H9 (cell line): ENCODE measurements at regions not wholly inside any gene's neighbourhood (a gene's known extent, or its start where the extent isn't known, plus 50 kb on each side); places are given as distances from the start of the nearest gene placed in this dataset.

ENCODE experiments used
- DNase-seq: peaks from one replicate; pipeline ENCODE4 v3.0.0-alpha.2; 2017
- H2AFZ ChIP-seq: one replicate; pipeline ENCODE4 v1.6.1; 2013; ENCODE audit warnings: mild to moderate bottlenecking, low read length, control low read depth, moderate library complexity
- H2AK5ac ChIP-seq: 2 replicates; pipeline ENCODE4 v1.6.1; 2013; ENCODE audit warnings: low read length, control low read depth, mixed read lengths; ENCODE audit not compliant: insufficient read length
- H2BK120ac ChIP-seq: one replicate; pipeline ENCODE4 v1.6.1; 2013; ENCODE audit warnings: low read depth, mild to moderate bottlenecking, low read length, control low read depth, inconsistent platforms; ENCODE audit not compliant: poor library complexity, severe bottlenecking
- H2BK12ac ChIP-seq: 2 replicates; pipeline ENCODE4 v1.6.1; 2013; ENCODE audit warnings: low read length, control low read depth, mixed read lengths, low read depth; ENCODE audit not compliant: insufficient read length
- H2BK15ac ChIP-seq: 2 replicates; pipeline ENCODE4 v1.6.1; 2013; ENCODE audit warnings: low read depth, low read length, control low read depth
- H2BK20ac ChIP-seq: one replicate; pipeline ENCODE4 v1.6.1; 2013; ENCODE audit warnings: low read depth, mild to moderate bottlenecking, low read length, control low read depth, inconsistent platforms; ENCODE audit not compliant: poor library complexity, severe bottlenecking
- H2BK5ac ChIP-seq: 2 replicates; pipeline ENCODE4 v1.6.1; 2013; ENCODE audit warnings: low read length, control low read depth, mixed read lengths; ENCODE audit not compliant: insufficient read length
- H3K14ac ChIP-seq: 2 replicates; pipeline ENCODE4 v1.6.1; 2013; ENCODE audit warnings: low read length, control low read depth; ENCODE audit not compliant: insufficient read depth
- H3K18ac ChIP-seq: 2 replicates; pipeline ENCODE4 v1.6.1; 2013; ENCODE audit warnings: low read depth, mild to moderate bottlenecking, mixed read lengths, low read length, control low read depth; ENCODE audit not compliant: insufficient read length
- H3K23ac ChIP-seq: 2 replicates; pipeline ENCODE4 v1.6.1; 2013; ENCODE audit warnings: low read length, control low read depth, mixed read lengths, low read depth; ENCODE audit not compliant: insufficient read length
- H3K23me2 ChIP-seq: 2 replicates; pipeline ENCODE4 v1.6.1; 2013; ENCODE audit warnings: low read depth, mild to moderate bottlenecking, mixed read lengths, low read length, control low read depth; ENCODE audit not compliant: insufficient read length, poor library complexity, severe bottlenecking
- H3K27ac ChIP-seq: 2 replicates; pipeline ENCODE4 v1.5.1; 2013; ENCODE audit warnings: low read length, control low read depth, mixed read lengths, low read depth; ENCODE audit not compliant: insufficient read length
- H3K27me3 ChIP-seq: 2 replicates; pipeline ENCODE4 v1.6.1; 2013; ENCODE audit warnings: low read length, control low read depth, inconsistent platforms; ENCODE audit not compliant: insufficient read depth
- H3K4ac ChIP-seq: 2 replicates; pipeline ENCODE4 v1.6.1; 2013; ENCODE audit warnings: low read depth, mild to moderate bottlenecking, control low read depth, inconsistent platforms, low read length, moderate library complexity
- H3K4me1 ChIP-seq: 2 replicates; pipeline ENCODE4 v1.6.1; 2013; ENCODE audit warnings: low read length, control low read depth, inconsistent platforms; ENCODE audit not compliant: insufficient read depth
- H3K4me2 ChIP-seq: 2 replicates; pipeline ENCODE4 v1.6.1; 2013; ENCODE audit warnings: low read length, control low read depth, mixed read lengths; ENCODE audit not compliant: insufficient read length, insufficient read depth
- H3K56ac ChIP-seq: 2 replicates; pipeline ENCODE4 v1.6.1; 2013; ENCODE audit warnings: low read depth, mild to moderate bottlenecking, mixed read lengths, low read length, control low read depth; ENCODE audit not compliant: insufficient read length
- H3K79me1 ChIP-seq: 2 replicates; pipeline ENCODE4 v1.6.1; 2013; ENCODE audit warnings: low read depth, mild to moderate bottlenecking, moderate library complexity, low read length, control low read depth, inconsistent platforms; ENCODE audit not compliant: insufficient read depth, poor library complexity, severe bottlenecking
- H3K79me2 ChIP-seq: 2 replicates; pipeline ENCODE4 v1.6.1; 2013; ENCODE audit warnings: low read length, control low read depth, inconsistent platforms; ENCODE audit not compliant: insufficient read depth
- H3K9ac ChIP-seq: 2 replicates; pipeline ENCODE4 v1.6.1; 2013; ENCODE audit warnings: low read length, control low read depth, mixed read lengths; ENCODE audit not compliant: insufficient read length; ENCODE audit errors: extremely low read depth
- H3K9me3 ChIP-seq: one replicate; pipeline ENCODE4 v1.6.1; 2013; ENCODE audit warnings: low read depth, low read length, inconsistent platforms; ENCODE audit not compliant: control insufficient read depth
- H3T11ph ChIP-seq: one replicate; pipeline ENCODE4 v1.6.1; 2013; ENCODE audit warnings: mild to moderate bottlenecking, low read length, control low read depth, inconsistent platforms
- H4K20me1 ChIP-seq: one replicate; pipeline ENCODE4 v1.6.1; 2013; ENCODE audit not compliant: control insufficient read depth, insufficient read length, insufficient read depth
- H4K5ac ChIP-seq: 2 replicates; pipeline ENCODE4 v1.6.1; 2013; ENCODE audit warnings: low read depth, mild to moderate bottlenecking, mixed read lengths, low read length, control low read depth; ENCODE audit not compliant: insufficient read length
- H4K8ac ChIP-seq: replicated peaks from 2 replicates; pipeline ENCODE4 v1.6.1; 2013; ENCODE audit warnings: low read length, control low read depth, mixed read lengths, low read depth; ENCODE audit not compliant: insufficient read length
- H4K91ac ChIP-seq: 2 replicates; pipeline ENCODE4 v1.6.1; 2013; ENCODE audit warnings: low read depth, mild to moderate bottlenecking, moderate library complexity, mixed read lengths, low read length, control low read depth; ENCODE audit not compliant: insufficient read length
- H3K27ac Mint-ChIP-seq, 3 experiments: 2 replicates in 2 of 3; 3 replicates in 1 of 3; pipeline ENCODE4 v1.8.0; 2020 to 2021; ENCODE audit warnings: mixed read lengths in 3 of 3, mild to moderate bottlenecking in 1 of 3, moderate library complexity in 1 of 3
- H3K27me3 Mint-ChIP-seq: 2 replicates; pipeline ENCODE4 v1.8.0; 2021; ENCODE audit warnings: low read depth, mild to moderate bottlenecking, moderate library complexity, mixed read lengths
- H3K36me3 Mint-ChIP-seq, 3 experiments: 2 replicates in 2 of 3; 3 replicates in 1 of 3; pipeline ENCODE4 v1.8.0; 2020 to 2021; ENCODE audit warnings: low read depth in 3 of 3, mixed read lengths in 3 of 3; ENCODE audit not compliant: insufficient read depth in 1 of 3
- H3K4me1 Mint-ChIP-seq, 2 experiments: 2 replicates each; pipeline ENCODE4 v1.8.0; 2020; ENCODE audit warnings: mixed read lengths in 2 of 2
- H3K4me3 Mint-ChIP-seq, 2 experiments: 2 replicates in 1 of 2; 3 replicates in 1 of 2; pipeline ENCODE4 v1.8.0; 2020 to 2021; ENCODE audit warnings: mild to moderate bottlenecking in 2 of 2, mixed read lengths in 2 of 2, moderate library complexity in 1 of 2
- H3K9me3 Mint-ChIP-seq, 2 experiments: 2 replicates in 1 of 2; 3 replicates in 1 of 2; pipeline ENCODE4 v1.8.0; 2020; ENCODE audit warnings: mild to moderate bottlenecking in 2 of 2, mixed read lengths in 2 of 2, moderate library complexity in 1 of 2
- CTCF ChIP-seq: fragments of 200-600 bp; sonication (generic); conservative IDR thresholded peaks from 3 replicates; pipeline ENCODE4 v1.8.0; 2021; ENCODE audit warnings: antibody characterized with exemption, mild to moderate bottlenecking
- WGBS: extraction: QIAGEN DNeasy Blood & Tissue Kit; methylation state at CpG from one replicate; pipeline ENCODE4 v1.1.7; 2013; ENCODE audit warnings: missing lambda C conversion rate, low lambda C conversion rate, mixed read lengths; ENCODE audit not compliant: insufficient read length; ENCODE audit errors: extremely low coverage; 5-methylcytosine and 5-hydroxymethylcytosine counted together

- Mint-ChIP-seq H3K27ac (no peak overlapping the region), H3K4me3 (no peak overlapping the region), H3K4me1 (no peaks in the 10 kb centered on the region), H3K27me3 (no peaks in the 10 kb centered on the region), H3K9me3 (peaks cover 3 to 7% of the 10 kb centered on the region in 2 experiments; a peak in 4 of 5 replicates), H3K36me3 (peaks cover 0 to 4% (median 0%) of the 10 kb centered on the region in 3 experiments; a peak in 2 of 7 replicates)
- Histone ChIP-seq H4K5ac (no peak overlapping the region), H3K9ac (no peak overlapping the region), H3T11ph (no peak overlapping the region), H3K56ac (no peak overlapping the region), H2BK120ac (no peak overlapping the region), H3K23me2 (no peaks in the 10 kb centered on the region), H2BK15ac (no peak overlapping the region), H2AK5ac (no peak overlapping the region), H3K4ac (no peak overlapping the region), H2BK5ac (no peak overlapping the region), H2BK12ac (no peak overlapping the region), H4K20me1 (no peaks in the 10 kb centered on the region), H3K4me1 (no peaks in the 10 kb centered on the region), H3K14ac (no peak overlapping the region), H3K4me2 (no peak overlapping the region), H2AFZ (no peak overlapping the region), H4K91ac (no peak overlapping the region), H3K27me3 (no peaks in the 10 kb centered on the region), H3K79me1 (no peaks in the 10 kb centered on the region), H3K9me3 (no peaks in the 10 kb centered on the region), H2BK20ac (no peak overlapping the region), H3K18ac (no peak overlapping the region), H4K8ac (no peak overlapping the region), H3K27ac (no peak overlapping the region), H3K23ac (no peak overlapping the region), H3K79me2 (no peaks in the 10 kb centered on the region)
- no peak for TF ChIP-seq CTCF
- no peak for DNase-seq
- WGBS = no CpG with 5 or more reads among the region's 1 CpG
Observed at GRCh38 chr5:44497606-44498005, 108.4 kb upstream of the FGF10 start.
